ENCODE measurements at regions not wholly inside any gene's neighbourhood (a gene's known extent, or its start where the extent isn't known, plus 50 kb on each side); places are given as distances from the start of the nearest gene placed in this dataset.

GRCh38 chr18:45212181-45213039 is 402.9 kb upstream of the SLC14A2 start:
- CTCF ChIA-PET, result interaction anchor here (0.5 to 3.3 kb wide), 100 partner anchors 8 to 1593 kb away, joined by 3 to 31 read pairs (median 3); no protein-coding TSS in a partner anchor
- H3K36me3 ChIP-seq (ENCODE audit: control insufficient read depth in 2 of 2, insufficient read depth in 1 of 2, low read length in 2 of 2), result no peaks in the 10 kb centered on the region
- POLR2A ChIA-PET, result no interaction called here
- H3K9me3 ChIP-seq (ENCODE audit: control insufficient read depth, insufficient read depth, low read depth, low read length), result no peaks in the 10 kb centered on the region
- no peak overlapping the region for H3K4me3 ChIP-seq (ENCODE audit: low read depth, low read length)
- no peak overlapping the region for H3K27ac ChIP-seq (ENCODE audit: extremely low read depth, low read depth, low read length)
- no peaks in the 10 kb centered on the region for H3K4me1 ChIP-seq (ENCODE audit: control insufficient read depth, insufficient read depth, low read length)
- no peak for TF ChIP-seq ZNF433 (tag by site-specific recombination; IDR thresholded peaks at IDR 0.05; ENCODE audit: low read depth)
- TF ChIP-seq ZNF791 (tag by site-specific recombination; IDR thresholded peaks at IDR 0.05), result no peak
- TF ChIP-seq ZNF10 (tag by site-specific recombination; IDR thresholded peaks at IDR 0.05), result no peak
- TF ChIP-seq ZSCAN30 (tag by site-specific recombination; IDR thresholded peaks at IDR 0.05), result 0 out of 2 replicates have a peak, but pooled peaks have one; percentile 20
- no peak for TF ChIP-seq KLF8 (tag by site-specific recombination; IDR thresholded peaks at IDR 0.05)
- TF ChIP-seq ZBTB1 (tag by site-specific recombination; IDR thresholded peaks at IDR 0.05), result no peak
- TF ChIP-seq ELK4 (IDR thresholded peaks at IDR 0.05; ENCODE audit: borderline replicate concordance, low read depth, low read length), result no peak
- no peak for TF ChIP-seq ZBTB21 (tag by site-specific recombination; IDR thresholded peaks at IDR 0.05)
- TF ChIP-seq SP7 (tag by site-specific recombination; IDR thresholded peaks at IDR 0.05), result 0 out of 2 replicates have a peak, but pooled peaks have one; percentile 19
- TF ChIP-seq ZNF768 (tag by site-specific recombination; IDR thresholded peaks at IDR 0.05), result no peak
- TF ChIP-seq OVOL3 (tag by site-specific recombination; IDR thresholded peaks at IDR 0.05), result no peak
- peak; percentile 88 for TF ChIP-seq CTCF (tag by site-specific recombination; IDR thresholded peaks at IDR 0.05)
- 0 out of 2 replicates have a peak, but pooled peaks have one; percentile 43 for TF ChIP-seq ZFP37 (tag by site-specific recombination; IDR thresholded peaks at IDR 0.05)
- no peak for TF ChIP-seq ZNF629 (tag by site-specific recombination; IDR thresholded peaks at IDR 0.05)
- peak; percentile 78; the same call in 1 of the 2 replicates for TF ChIP-seq ZNF660 (tag by site-specific recombination; IDR thresholded peaks at IDR 0.05)
- peak; percentile 91 for TF ChIP-seq ZNF654 (tag by site-specific recombination; IDR thresholded peaks at IDR 0.05; ENCODE audit: low read depth)
- no peak for TF ChIP-seq ZNF341 (tag by site-specific recombination; IDR thresholded peaks at IDR 0.05; ENCODE audit: low read depth)
- TF ChIP-seq SP2 (tag by site-specific recombination; IDR thresholded peaks at IDR 0.05), result no peak
- TF ChIP-seq ZXDB (tag by site-specific recombination; IDR thresholded peaks at IDR 0.05), result no peak
- TF ChIP-seq ZNF777 (tag by site-specific recombination; IDR thresholded peaks at IDR 0.05; ENCODE audit: borderline replicate concordance), result no peak
- TF ChIP-seq ZNF354C (tag by site-specific recombination; IDR thresholded peaks at IDR 0.05; ENCODE audit: borderline replicate concordance, low read depth), result no peak
- no peak for TF ChIP-seq ZNF621 (tag by site-specific recombination; IDR thresholded peaks at IDR 0.05)
- no peak for TF ChIP-seq SCRT2 (tag by site-specific recombination; IDR thresholded peaks at IDR 0.05)
- no peak for TF ChIP-seq ZNF391 (tag by site-specific recombination; IDR thresholded peaks at IDR 0.05; ENCODE audit: borderline replicate concordance, low read depth)
- no peak for TF ChIP-seq ZNF623 (tag by site-specific recombination; IDR thresholded peaks at IDR 0.05)
- no peak for TF ChIP-seq GLIS1 (tag by site-specific recombination; IDR thresholded peaks at IDR 0.05)
- peak; percentile 55 for TF ChIP-seq YY2 (tag by site-specific recombination; IDR thresholded peaks at IDR 0.05)
- TF ChIP-seq YY1 (tag by site-specific recombination; IDR thresholded peaks at IDR 0.05), result peak; percentile 47; the same call in 1 of the 2 replicates
- TF ChIP-seq, protein P1, sequence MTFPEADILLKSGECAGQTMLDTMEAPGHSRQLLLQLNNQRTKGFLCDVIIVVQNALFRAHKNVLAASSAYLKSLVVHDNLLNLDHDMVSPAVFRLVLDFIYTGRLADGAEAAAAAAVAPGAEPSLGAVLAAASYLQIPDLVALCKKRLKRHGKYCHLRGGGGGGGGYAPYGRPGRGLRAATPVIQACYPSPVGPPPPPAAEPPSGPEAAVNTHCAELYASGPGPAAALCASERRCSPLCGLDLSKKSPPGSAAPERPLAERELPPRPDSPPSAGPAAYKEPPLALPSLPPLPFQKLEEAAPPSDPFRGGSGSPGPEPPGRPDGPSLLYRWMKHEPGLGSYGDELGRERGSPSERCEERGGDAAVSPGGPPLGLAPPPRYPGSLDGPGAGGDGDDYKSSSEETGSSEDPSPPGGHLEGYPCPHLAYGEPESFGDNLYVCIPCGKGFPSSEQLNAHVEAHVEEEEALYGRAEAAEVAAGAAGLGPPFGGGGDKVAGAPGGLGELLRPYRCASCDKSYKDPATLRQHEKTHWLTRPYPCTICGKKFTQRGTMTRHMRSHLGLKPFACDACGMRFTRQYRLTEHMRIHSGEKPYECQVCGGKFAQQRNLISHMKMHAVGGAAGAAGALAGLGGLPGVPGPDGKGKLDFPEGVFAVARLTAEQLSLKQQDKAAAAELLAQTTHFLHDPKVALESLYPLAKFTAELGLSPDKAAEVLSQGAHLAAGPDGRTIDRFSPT (tag by site-specific recombination; IDR thresholded peaks at IDR 0.05), result no peak
- no peak for TF ChIP-seq ZNF701 (tag by site-specific recombination; IDR thresholded peaks at IDR 0.05)
- TF ChIP-seq ZBTB6 (tag by site-specific recombination; IDR thresholded peaks at IDR 0.05), result peak; percentile 88
- 0 out of 2 replicates have a peak, but pooled peaks have one; percentile 34 for TF ChIP-seq ZNF692 (tag by site-specific recombination; IDR thresholded peaks at IDR 0.05)

Measured in HEK293 (cell line).